ENCODE measurements at regions not wholly inside any gene's neighbourhood (a gene's known extent, or its start where the extent isn't known, plus 50 kb on each side); places are given as distances from the start of the nearest gene placed in this dataset.
A peak's percentile ranks its signal among the peaks of the same experiment; 100 is the strongest.

- no peak overlapping the region for H3K27ac ChIP-seq
- no peak overlapping the region for H3K4me3 ChIP-seq
- no peaks in the 10 kb centered on the region for H3K36me3 ChIP-seq
- H3K4me1 ChIP-seq = no peaks in the 10 kb centered on the region
- intact Hi-C loops (cut with DNase I) = no loop called here
- no peak for ATAC-seq
- no peak for TF ChIP-seq CTCF (IDR thresholded peaks at IDR 0.05)
- H3K9me3 ChIP-seq = peaks cover 5% of the 10 kb centered on the region
- H3K27me3 ChIP-seq (ENCODE audit: low read depth) = no peaks in the 10 kb centered on the region
- DNase-seq = no peak
These were observed 69.9 kb upstream of the OTOS start for GRCh38 chr2:240210198-240210965.

GRCh38 chr2:240211096-240211495 lies 70.6 kb upstream of the OTOS start:
- H3K4me1 ChIP-seq = no peaks in the 10 kb centered on the region
- no peaks in the 10 kb centered on the region for H3K27me3 ChIP-seq (ENCODE audit: low read depth)
- no peak for TF ChIP-seq CTCF (IDR thresholded peaks at IDR 0.05)
- H3K36me3 ChIP-seq = no peaks in the 10 kb centered on the region
- no peak overlapping the region for H3K4me3 ChIP-seq
- DNase-seq (no peak), ATAC-seq (no peak)
- peaks cover 5% of the 10 kb centered on the region for H3K9me3 ChIP-seq
- H3K27ac ChIP-seq = no peak overlapping the region
- intact Hi-C loops (cut with DNase I) = no loop called here

- intact Hi-C loops (cut with DNase I) = no loop called here
- no peak overlapping the region for H3K27ac ChIP-seq
These were observed 71.4 kb upstream of the OTOS start for GRCh38 chr2:240211598-240212424.

GRCh38 chr2:240212425-240213225 lies 72.2 kb upstream of the OTOS start:
- DNase-seq (no peak), ATAC-seq (no peak)
- H3K27ac ChIP-seq = peak overlapping the region; percentile 56
- no peaks in the 10 kb centered on the region for H3K36me3 ChIP-seq
- no peaks in the 10 kb centered on the region for H3K27me3 ChIP-seq (ENCODE audit: low read depth)
- no peaks in the 10 kb centered on the region for H3K4me1 ChIP-seq
- no peak overlapping the region for H3K4me3 ChIP-seq
- no peak for TF ChIP-seq CTCF (IDR thresholded peaks at IDR 0.05)
- intact Hi-C loops (cut with DNase I) = no loop called here
- no peaks in the 10 kb centered on the region for H3K9me3 ChIP-seq

More at GRCh38 chr2:240211598-240212424, 71.4 kb upstream of the OTOS start:
- DNase-seq (no peak), ATAC-seq (no peak)
- no peak overlapping the region for H3K4me3 ChIP-seq
- no peaks in the 10 kb centered on the region for H3K27me3 ChIP-seq (ENCODE audit: low read depth)
- H3K36me3 ChIP-seq = no peaks in the 10 kb centered on the region
- no peak for TF ChIP-seq CTCF (IDR thresholded peaks at IDR 0.05)
- H3K9me3 ChIP-seq = peaks cover under 1% of the 10 kb centered on the region
- no peaks in the 10 kb centered on the region for H3K4me1 ChIP-seq

GRCh38 chr2:240213226-240213475 lies 72.7 kb upstream of the OTOS start:
- peak overlapping the region; percentile 56 for H3K27ac ChIP-seq
- no peak overlapping the region for H3K4me3 ChIP-seq
- no peaks in the 10 kb centered on the region for H3K9me3 ChIP-seq
- intact Hi-C loops (cut with DNase I) = no loop called here
- no peaks in the 10 kb centered on the region for H3K36me3 ChIP-seq
- peak; percentile 73 for DNase-seq
- ATAC-seq = peak; percentile 76 to 86
- no peak for TF ChIP-seq CTCF (IDR thresholded peaks at IDR 0.05)
- H3K27me3 ChIP-seq (ENCODE audit: low read depth) = no peaks in the 10 kb centered on the region
- no peaks in the 10 kb centered on the region for H3K4me1 ChIP-seq

Measured in lower lobe of right lung (tissue), 2 donors.